ENCODE measurements at regions not wholly inside any gene's neighbourhood (a gene's known extent, or its start where the extent isn't known, plus 50 kb on each side); places are given as distances from the start of the nearest gene placed in this dataset.
"Not testable (repeated sequence)": the region's sequence is repeated elsewhere in the genome, so short reads cannot be mapped to it uniquely, and the experiment has no call there.

- H3K27ac ChIP-seq, result no peak overlapping the region
- TF ChIP-seq, protein P1, sequence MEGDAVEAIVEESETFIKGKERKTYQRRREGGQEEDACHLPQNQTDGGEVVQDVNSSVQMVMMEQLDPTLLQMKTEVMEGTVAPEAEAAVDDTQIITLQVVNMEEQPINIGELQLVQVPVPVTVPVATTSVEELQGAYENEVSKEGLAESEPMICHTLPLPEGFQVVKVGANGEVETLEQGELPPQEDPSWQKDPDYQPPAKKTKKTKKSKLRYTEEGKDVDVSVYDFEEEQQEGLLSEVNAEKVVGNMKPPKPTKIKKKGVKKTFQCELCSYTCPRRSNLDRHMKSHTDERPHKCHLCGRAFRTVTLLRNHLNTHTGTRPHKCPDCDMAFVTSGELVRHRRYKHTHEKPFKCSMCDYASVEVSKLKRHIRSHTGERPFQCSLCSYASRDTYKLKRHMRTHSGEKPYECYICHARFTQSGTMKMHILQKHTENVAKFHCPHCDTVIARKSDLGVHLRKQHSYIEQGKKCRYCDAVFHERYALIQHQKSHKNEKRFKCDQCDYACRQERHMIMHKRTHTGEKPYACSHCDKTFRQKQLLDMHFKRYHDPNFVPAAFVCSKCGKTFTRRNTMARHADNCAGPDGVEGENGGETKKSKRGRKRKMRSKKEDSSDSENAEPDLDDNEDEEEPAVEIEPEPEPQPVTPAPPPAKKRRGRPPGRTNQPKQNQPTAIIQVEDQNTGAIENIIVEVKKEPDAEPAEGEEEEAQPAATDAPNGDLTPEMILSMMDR (conservative IDR thresholded peaks at IDR 0.05), result no peak
- TF ChIP-seq ZFX (IDR thresholded peaks at IDR 0.05), result no peak
Observed at GRCh38 chr5:97575322-97575721, 392.3 kb upstream of the RIOK2 start.

DNA sequence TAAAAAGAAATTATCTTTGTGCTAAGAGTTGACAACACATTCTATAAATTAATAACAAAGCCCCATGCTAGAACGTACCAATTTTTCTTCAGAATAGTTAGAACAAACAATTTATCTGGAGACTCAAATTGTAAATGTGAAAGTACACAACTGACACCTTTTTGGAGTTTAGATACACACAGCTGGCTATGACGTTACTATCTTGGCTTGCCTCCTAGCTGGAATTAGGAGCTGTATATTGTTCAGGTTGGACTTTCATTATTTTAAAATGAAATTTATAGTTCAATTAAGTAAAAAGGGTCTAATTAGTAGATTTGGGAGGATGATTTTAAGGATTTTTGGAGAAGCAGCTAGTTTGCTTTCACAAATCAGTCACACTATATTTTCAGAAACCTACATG is 393.9 kb upstream of the RIOK2 start:
- no peak for TF ChIP-seq ZFX (IDR thresholded peaks at IDR 0.05)
- TF ChIP-seq, protein P1 (conservative IDR thresholded peaks at IDR 0.05), result no peak
- H3K27ac ChIP-seq, result no peak overlapping the region

DNA sequence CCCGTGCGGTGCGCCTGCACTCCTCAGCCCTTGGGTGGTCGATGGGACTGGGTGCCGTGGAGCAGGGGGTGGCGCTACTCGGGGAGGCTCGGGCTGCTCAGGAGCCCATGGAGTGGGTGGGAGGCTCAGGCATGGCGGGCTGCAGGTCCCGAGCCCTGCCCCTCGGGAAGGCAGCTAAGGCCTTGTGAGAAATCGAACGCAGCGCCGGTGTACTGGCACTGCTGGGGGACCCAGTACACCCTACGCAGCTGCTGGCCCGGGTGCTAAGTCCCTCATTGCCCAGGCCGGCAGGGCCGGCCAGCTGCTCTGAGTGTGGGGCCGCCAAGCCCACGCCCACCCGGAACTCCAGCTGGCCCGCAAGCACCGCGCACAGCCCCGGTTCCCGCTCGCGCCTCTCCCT is 396.9 kb upstream of the RIOK2 start:
- not testable (repeated sequence) for H3K27ac ChIP-seq

- TF ChIP-seq, protein P1 (conservative IDR thresholded peaks at IDR 0.05), result no peak
- TF ChIP-seq ZFX (IDR thresholded peaks at IDR 0.05), result no peak
- no peak overlapping the region for H3K27ac ChIP-seq
Observed at GRCh38 chr5:97580746-97581145, 397.7 kb upstream of the RIOK2 start.

- TF ChIP-seq, protein P1 (conservative IDR thresholded peaks at IDR 0.05), result no peak
- TF ChIP-seq ZFX (IDR thresholded peaks at IDR 0.05), result no peak
- no peak overlapping the region for H3K27ac ChIP-seq
Observed at GRCh38 chr5:97591781-97592180, 408.7 kb upstream of the RIOK2 start.

DNA sequence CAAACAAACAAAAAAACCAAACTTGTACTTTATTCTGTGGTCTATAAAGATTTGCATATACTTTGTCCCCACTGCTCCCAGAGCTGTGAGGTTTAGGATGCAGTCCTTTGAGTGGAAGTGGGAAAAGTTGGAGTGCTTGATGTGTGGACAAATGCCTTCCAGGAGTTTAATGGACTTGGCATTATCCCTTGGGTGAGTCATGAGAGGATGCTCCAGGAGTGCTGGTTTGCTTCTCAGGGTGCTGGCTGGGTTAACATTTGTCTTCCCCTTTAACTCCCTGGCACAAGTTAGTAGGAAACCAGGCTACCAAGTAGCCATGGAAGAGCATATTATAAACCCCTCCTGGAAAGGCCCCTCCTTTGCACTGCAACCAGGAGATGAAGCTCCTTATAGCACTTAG is 417.4 kb upstream of the RIOK2 start:
- no peak for TF ChIP-seq ZFX (IDR thresholded peaks at IDR 0.05)
- TF ChIP-seq, protein P1 (conservative IDR thresholded peaks at IDR 0.05), result no peak
- no peak overlapping the region for H3K27ac ChIP-seq

- TF ChIP-seq ZFX (IDR thresholded peaks at IDR 0.05), result no peak
- TF ChIP-seq, protein P1 (conservative IDR thresholded peaks at IDR 0.05), result no peak
- H3K27ac ChIP-seq, result no peak overlapping the region
Observed at GRCh38 chr5:97601651-97602050, 418.6 kb upstream of the RIOK2 start.

GRCh38 chr5:97606531-97606930 is 423.5 kb upstream of the RIOK2 start:
- TF ChIP-seq, protein P1 (conservative IDR thresholded peaks at IDR 0.05), result no peak
- no peak for TF ChIP-seq ZFX (IDR thresholded peaks at IDR 0.05)
- no peak overlapping the region for H3K27ac ChIP-seq

Measured in C4-2B (cell line).